Uterus (tissue), 3 donors: ENCODE measurements at regions not wholly inside any gene's neighbourhood (a gene's known extent, or its start where the extent isn't known, plus 50 kb on each side); places are given as distances from the start of the nearest gene placed in this dataset.

ENCODE experiments used
- DNase-seq, 2 donors: peaks; one replicate each; pipeline ENCODE4 v3.0.0-alpha.2; 2019 to 2020
- H3K27ac ChIP-seq, 2 donors: fragments of 200-600 bp; sonication (generic); 1 replicate in 1 of 2; 2 replicates in 1 of 2; pipeline ENCODE4 v1.5.1; 2016 to 2018
- H3K27me3 ChIP-seq, 2 donors: fragments of 200-600 bp; sonication (generic); one replicate each; pipeline ENCODE4 v1.5.1; 2018 to 2019; ENCODE audit warnings: control low read depth in 1 of 2
- H3K36me3 ChIP-seq, 2 donors: fragments of 200-600 bp; sonication (generic); one replicate each; pipeline ENCODE4 v1.5.1; 2019; ENCODE audit warnings: control low read depth in 1 of 2
- H3K4me1 ChIP-seq, 2 donors: fragments of 200-600 bp; sonication (generic); one replicate each; pipeline ENCODE4 v1.5.1; 2018 to 2019; ENCODE audit warnings: control low read depth in 1 of 2
- H3K4me3 ChIP-seq, 2 donors: fragments of 200-600 bp; sonication (generic); 1 replicate in 1 of 2; 2 replicates in 1 of 2; pipeline ENCODE4 v1.5.1; 2018 to 2019; ENCODE audit warnings: mild to moderate bottlenecking in 1 of 2
- H3K9me3 ChIP-seq, 2 donors: fragments of 200-600 bp; sonication (generic); one replicate each; pipeline ENCODE4 v1.5.1; 2019; ENCODE audit warnings: control low read depth in 1 of 2
- POLR2A ChIP-seq, 2 donors: fragments of 450-650 bp; IDR thresholded peaks; one replicate each; pipeline ENCODE4 v1.6.1; 2016; ENCODE audit warnings: antibody characterized with exemption in 2 of 2, mild to moderate bottlenecking in 1 of 2, moderate library complexity in 1 of 2
- intact Hi-C: fragments of 100-400 bp; cut with DNase I; formaldehyde crosslinking; loops from one replicate; pipeline ENCODE4 v1.15.1; 2023; ENCODE audit warnings: low total_unique reads
- TF ChIP-seq, protein P1 (sequence below), 4 experiments: fragments of 200-600 bp in 2 of 4; fragments of 450-650 bp in 2 of 4; sonication (generic) in 2 of 4; IDR thresholded peaks; one replicate each; pipeline ENCODE4 v1.5.1; 2016 to 2019; ENCODE audit warnings: antibody characterized with exemption in 4 of 4, mild to moderate bottlenecking in 2 of 4, moderate library complexity in 1 of 4
- donor health status: DM: yes; HTN: yes; CAD: no.

DNA sequence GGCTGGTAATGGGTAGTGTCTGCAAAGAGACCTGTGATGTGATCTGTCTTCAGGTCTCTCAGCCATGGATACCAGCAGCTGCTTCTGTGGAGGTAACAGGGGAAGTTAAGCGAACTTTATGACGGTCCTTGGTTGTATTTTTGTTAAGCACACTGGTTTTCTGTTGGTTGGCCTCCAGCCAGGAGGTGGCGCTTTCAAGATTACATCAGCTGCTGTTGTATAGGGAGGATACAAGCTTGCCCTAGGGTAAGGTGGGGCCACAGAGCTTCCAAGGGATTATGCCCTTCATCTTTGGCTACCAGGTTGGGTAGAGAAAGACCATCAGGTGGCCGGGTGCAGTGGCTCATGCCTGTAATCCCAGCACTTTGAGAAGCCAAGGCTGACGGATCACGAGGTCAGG lies 834.2 kb upstream of the GALNTL6 start:
- H3K4me1 ChIP-seq = no peaks in the 10 kb centered on the region
- H3K36me3 ChIP-seq = no peaks in the 10 kb centered on the region
- no peaks in the 10 kb centered on the region for H3K27me3 ChIP-seq
- no peak overlapping the region for H3K4me3 ChIP-seq
- peak in 1 of 2 donors; percentile 13 for DNase-seq
- H3K9me3 ChIP-seq = no peaks in the 10 kb centered on the region
- intact Hi-C loops = no loop called here
- no peak overlapping the region for H3K27ac ChIP-seq
- TF ChIP-seq POLR2A (IDR thresholded peaks at IDR 0.05) = no peak
- TF ChIP-seq, protein P1, sequence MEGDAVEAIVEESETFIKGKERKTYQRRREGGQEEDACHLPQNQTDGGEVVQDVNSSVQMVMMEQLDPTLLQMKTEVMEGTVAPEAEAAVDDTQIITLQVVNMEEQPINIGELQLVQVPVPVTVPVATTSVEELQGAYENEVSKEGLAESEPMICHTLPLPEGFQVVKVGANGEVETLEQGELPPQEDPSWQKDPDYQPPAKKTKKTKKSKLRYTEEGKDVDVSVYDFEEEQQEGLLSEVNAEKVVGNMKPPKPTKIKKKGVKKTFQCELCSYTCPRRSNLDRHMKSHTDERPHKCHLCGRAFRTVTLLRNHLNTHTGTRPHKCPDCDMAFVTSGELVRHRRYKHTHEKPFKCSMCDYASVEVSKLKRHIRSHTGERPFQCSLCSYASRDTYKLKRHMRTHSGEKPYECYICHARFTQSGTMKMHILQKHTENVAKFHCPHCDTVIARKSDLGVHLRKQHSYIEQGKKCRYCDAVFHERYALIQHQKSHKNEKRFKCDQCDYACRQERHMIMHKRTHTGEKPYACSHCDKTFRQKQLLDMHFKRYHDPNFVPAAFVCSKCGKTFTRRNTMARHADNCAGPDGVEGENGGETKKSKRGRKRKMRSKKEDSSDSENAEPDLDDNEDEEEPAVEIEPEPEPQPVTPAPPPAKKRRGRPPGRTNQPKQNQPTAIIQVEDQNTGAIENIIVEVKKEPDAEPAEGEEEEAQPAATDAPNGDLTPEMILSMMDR (IDR thresholded peaks at IDR 0.05) = no peak

DNA sequence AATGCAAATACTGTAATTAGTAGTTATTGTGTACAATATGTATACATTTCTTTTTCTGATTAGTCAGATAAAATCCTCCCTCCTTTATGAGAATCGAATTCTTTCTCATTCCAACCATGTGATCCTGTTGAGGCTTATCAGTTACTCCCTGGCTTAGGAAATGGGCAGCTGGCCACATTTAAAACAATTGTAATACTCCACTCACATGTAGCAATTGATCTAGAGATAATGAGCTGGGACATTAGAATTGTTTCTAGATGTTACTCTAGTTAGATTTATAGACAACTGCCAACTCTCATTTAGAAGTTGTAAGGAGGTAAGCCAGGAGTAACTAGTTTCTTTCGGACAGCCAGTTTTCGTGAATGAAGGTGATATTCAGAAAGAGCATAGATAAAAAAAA lies 859.3 kb upstream of the AADAT start:
- Histone ChIP-seq H3K27me3 (no peaks in the 10 kb centered on the region), H3K36me3 (no peaks in the 10 kb centered on the region), H3K4me1 (no peaks in the 10 kb centered on the region), H3K4me3 (no peak overlapping the region), H3K9me3 (no peaks in the 10 kb centered on the region), H3K27ac (no peak overlapping the region)
- TF ChIP-seq POLR2A (IDR thresholded peaks at IDR 0.05) = no peak
- TF ChIP-seq, protein P1 (IDR thresholded peaks at IDR 0.05) = no peak
- DNase-seq = no peak
- intact Hi-C loops = no loop called here

DNA sequence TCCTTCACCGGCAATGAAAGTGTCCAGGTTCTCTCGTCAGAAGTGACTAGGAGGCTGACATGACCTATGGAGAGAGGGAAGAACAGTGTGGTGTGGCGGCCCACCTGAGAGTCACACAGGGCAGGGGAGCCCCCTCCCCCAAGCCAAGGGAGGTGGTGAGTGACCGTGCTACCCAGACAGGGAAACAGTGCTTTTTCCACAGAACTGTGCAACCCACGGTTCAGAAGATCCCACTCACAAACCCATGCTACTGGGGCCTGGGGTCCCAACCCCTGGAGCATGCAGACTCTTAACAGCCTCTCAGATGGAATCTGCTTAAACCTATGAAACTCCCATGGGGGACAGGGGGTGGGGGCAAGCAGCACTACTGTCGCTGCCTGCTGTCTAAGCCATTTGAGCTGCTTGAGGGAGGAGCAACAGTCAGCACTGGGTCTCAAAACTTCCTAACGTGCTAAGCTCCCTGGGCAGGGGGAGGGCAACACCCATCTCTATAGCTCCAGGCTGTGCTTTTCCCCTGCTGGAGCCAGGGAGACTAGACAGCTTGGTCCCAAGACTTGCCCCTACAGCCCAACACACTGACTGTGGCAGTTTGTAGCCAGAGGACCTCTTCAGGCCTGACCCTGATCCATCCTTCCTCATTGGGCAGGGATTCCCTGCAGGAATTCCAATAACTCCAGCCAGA lies 850.4 kb upstream of the AADAT start:
- Histone ChIP-seq H3K36me3 (no peaks in the 10 kb centered on the region), H3K9me3 (no peaks in the 10 kb centered on the region), H3K4me1 (no peaks in the 10 kb centered on the region), H3K27ac (no peak overlapping the region), H3K27me3 (no peaks in the 10 kb centered on the region), H3K4me3 (no peak overlapping the region)
- no peak for DNase-seq
- intact Hi-C loops = no loop called here
- TF ChIP-seq POLR2A (IDR thresholded peaks at IDR 0.05) = no peak
- TF ChIP-seq, protein P1 (IDR thresholded peaks at IDR 0.05) = no peak

DNA sequence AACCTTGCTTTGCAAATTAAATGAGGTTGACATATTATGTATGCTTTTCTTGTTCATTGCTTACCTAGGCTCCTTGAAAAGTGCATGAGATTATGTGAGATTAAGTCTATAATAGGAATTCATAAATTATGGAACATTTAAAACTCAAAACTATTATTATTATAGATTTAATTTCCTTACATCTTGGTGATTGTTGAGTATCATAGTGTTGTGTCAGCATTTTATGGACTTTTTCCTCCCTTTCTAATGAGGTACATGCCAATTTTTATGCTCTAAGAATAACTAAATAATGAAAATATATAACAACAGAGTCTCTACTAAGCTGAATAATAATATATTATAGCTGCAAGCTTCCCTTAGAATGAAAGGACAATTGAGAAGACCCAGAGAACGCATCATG lies 848.8 kb upstream of the AADAT start:
- Histone ChIP-seq H3K36me3 (no peaks in the 10 kb centered on the region), H3K9me3 (no peaks in the 10 kb centered on the region), H3K4me1 (no peaks in the 10 kb centered on the region), H3K4me3 (no peak overlapping the region), H3K27ac (no peak overlapping the region), H3K27me3 (no peaks in the 10 kb centered on the region)
- intact Hi-C loops = no loop called here
- no peak for DNase-seq
- no peak for TF ChIP-seq POLR2A (IDR thresholded peaks at IDR 0.05)
- TF ChIP-seq, protein P1 (IDR thresholded peaks at IDR 0.05) = no peak

DNA sequence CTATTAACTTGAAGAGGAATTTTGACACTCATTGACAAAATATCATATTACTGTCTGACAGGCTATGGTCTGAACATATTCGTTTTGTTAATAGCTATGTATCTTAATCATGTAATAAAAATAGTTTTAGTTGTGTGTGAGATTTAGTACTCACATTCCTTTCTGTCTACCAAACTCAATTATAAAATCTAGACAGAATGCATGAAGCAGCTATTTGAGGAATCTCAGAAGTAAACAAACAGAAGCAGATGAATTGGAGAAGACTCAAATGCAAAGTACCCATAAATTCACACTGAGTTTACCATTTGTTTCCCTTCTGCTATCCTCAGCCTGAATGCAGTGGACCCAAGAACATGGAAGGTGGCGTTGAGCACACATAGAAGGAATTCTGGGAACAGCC lies 841.6 kb upstream of the AADAT start:
- DNase-seq = no peak
- H3K36me3 ChIP-seq = peaks cover 0 to 5% of the 10 kb centered on the region in 2 donors
- H3K4me3 ChIP-seq = no peak overlapping the region
- no peaks in the 10 kb centered on the region for H3K4me1 ChIP-seq
- H3K9me3 ChIP-seq = no peaks in the 10 kb centered on the region
- TF ChIP-seq, protein P1 (IDR thresholded peaks at IDR 0.05) = no peak
- no peak for TF ChIP-seq POLR2A (IDR thresholded peaks at IDR 0.05)
- no peak overlapping the region for H3K27ac ChIP-seq
- no peaks in the 10 kb centered on the region for H3K27me3 ChIP-seq
- intact Hi-C loops = no loop called here
